Neural cell (in vitro differentiated cells): ENCODE measurements at regions not wholly inside any gene's neighbourhood (a gene's known extent, or its start where the extent isn't known, plus 50 kb on each side); places are given as distances from the start of the nearest gene placed in this dataset.

Source experiments
- H2AFZ ChIP-seq: fragments of 200-600, 300-800 bp; sonication (generic), shearing (Covaris generic); 2 replicates; pipeline ENCODE4 v1.6.0; 2014; ENCODE audit warnings: low read depth, mild to moderate bottlenecking, antibody characterized with exemption, low read length, moderate library complexity
- H3F3A ChIP-seq: fragments of 200-600 bp; shearing (Covaris generic); 2 replicates; pipeline ENCODE4 v1.6.1; 2016; ENCODE audit warnings: mild to moderate bottlenecking, moderate library complexity, mixed read lengths, antibody characterized with exemption, low read length; ENCODE audit not compliant: insufficient read depth, poor library complexity, severe bottlenecking
- H3K27ac ChIP-seq: fragments of 200-600, 300-800 bp; sonication (generic), shearing (Covaris generic); 2 replicates; pipeline ENCODE4 v1.5.1; 2014; ENCODE audit warnings: mild to moderate bottlenecking, low read length, moderate library complexity
- H3K27me3 ChIP-seq: fragments of 300-800, 200-600 bp; sonication (generic), shearing (Covaris generic); 2 replicates; pipeline ENCODE4 v1.6.0; 2014; ENCODE audit warnings: mild to moderate bottlenecking, low read depth, low read length, moderate library complexity; ENCODE audit not compliant: insufficient read depth
- H3K36me3 ChIP-seq: fragments of 300-800, 200-600 bp; sonication (generic), shearing (Covaris generic); 2 replicates; pipeline ENCODE4 v1.5.1; 2014; ENCODE audit warnings: mild to moderate bottlenecking, antibody characterized with exemption, low read length, moderate library complexity; ENCODE audit not compliant: insufficient read depth
- H3K4me2 ChIP-seq: fragments of 300-800, 200-600 bp; sonication (generic), shearing (Covaris generic); 2 replicates; pipeline ENCODE4 v1.6.0; 2014; ENCODE audit warnings: mild to moderate bottlenecking, low read length
- H3K4me3 ChIP-seq: fragments of 300-800, 200-600 bp; sonication (generic), shearing (Covaris generic); 2 replicates; pipeline ENCODE4 v1.5.1; 2014; ENCODE audit warnings: mild to moderate bottlenecking, low read length, moderate library complexity
- H3K79me2 ChIP-seq: fragments of 200-600 bp; shearing (Covaris generic); replicated peaks from 2 replicates; pipeline ENCODE4 v1.6.0; 2014; ENCODE audit warnings: mild to moderate bottlenecking, low read length, moderate library complexity; ENCODE audit not compliant: insufficient read depth
- H3K9ac ChIP-seq: fragments of 300-800, 200-600 bp; sonication (generic), shearing (Covaris generic); 2 replicates; pipeline ENCODE4 v1.6.1; 2016; ENCODE audit warnings: mild to moderate bottlenecking, low read length, mixed read lengths
- H3K9me2 ChIP-seq: fragments of 200-600 bp; shearing (Covaris generic); 2 replicates; pipeline ENCODE4 v1.6.1; 2016; ENCODE audit warnings: mild to moderate bottlenecking, low read length, mixed read lengths; ENCODE audit not compliant: insufficient read depth
- H3K9me3 ChIP-seq: fragments of 200-600, 300-800 bp; sonication (generic), shearing (Covaris generic); 2 replicates; pipeline ENCODE4 v1.6.1; 2016; ENCODE audit warnings: mild to moderate bottlenecking, mixed run types, low read length, moderate library complexity, mixed read lengths
- H4K20me1 ChIP-seq: fragments of 200-600 bp; shearing (Covaris generic); 2 replicates; pipeline ENCODE4 v1.6.1; 2016; ENCODE audit warnings: mild to moderate bottlenecking, mixed run types; ENCODE audit not compliant: insufficient read depth
- EP300 ChIP-seq: fragments of 450-650 bp; conservative IDR thresholded peaks from 2 replicates; pipeline ENCODE4 v1.6.1; 2014; ENCODE audit warnings: antibody characterized with exemption, mild to moderate bottlenecking, moderate library complexity; ENCODE audit not compliant: poor library complexity, severe bottlenecking
- EZH2 ChIP-seq: fragments of 200-600, 300-800 bp; shearing (Covaris generic), sonication (generic); IDR thresholded peaks from 2 replicates; pipeline ENCODE4 v1.6.1; 2014; ENCODE audit warnings: antibody characterized with exemption, low read length, borderline replicate concordance, mild to moderate bottlenecking; ENCODE audit not compliant: insufficient read depth, poor library complexity, severe bottlenecking
- MXI1 ChIP-seq: fragments of 450-650 bp; conservative IDR thresholded peaks from 2 replicates; pipeline ENCODE4 v1.6.1; 2014; ENCODE audit warnings: antibody characterized with exemption, mild to moderate bottlenecking; ENCODE audit not compliant: poor library complexity, severe bottlenecking
- POLR2AphosphoS5 ChIP-seq: IDR thresholded peaks from 2 replicates; pipeline ENCODE4 v1.6.1; 2012
- RAD21 ChIP-seq: fragments of 450-650 bp; conservative IDR thresholded peaks from 2 replicates; pipeline ENCODE4 v1.6.1; 2014; ENCODE audit warnings: antibody characterized with exemption, mild to moderate bottlenecking, moderate library complexity
- SMC3 ChIP-seq: fragments of 450-650 bp; conservative IDR thresholded peaks from 2 replicates; pipeline ENCODE4 v1.6.1; 2014; ENCODE audit warnings: antibody characterized with exemption, mild to moderate bottlenecking, moderate library complexity; ENCODE audit not compliant: poor library complexity
- TAF1 ChIP-seq: IDR thresholded peaks from 2 replicates; pipeline ENCODE4 v1.6.1; 2012; ENCODE audit warnings: low read depth
- TF ChIP-seq, protein P1 (sequence below): IDR thresholded peaks from 2 replicates; pipeline ENCODE4 v1.6.1; 2012; ENCODE audit warnings: borderline replicate concordance
- TF ChIP-seq, protein P2 (sequence below): fragments of 450-650 bp; IDR thresholded peaks from 2 replicates; pipeline ENCODE4 v1.5.1; 2014; ENCODE audit warnings: antibody characterized with exemption, mild to moderate bottlenecking, moderate library complexity; ENCODE audit not compliant: poor library complexity, severe bottlenecking

DNA sequence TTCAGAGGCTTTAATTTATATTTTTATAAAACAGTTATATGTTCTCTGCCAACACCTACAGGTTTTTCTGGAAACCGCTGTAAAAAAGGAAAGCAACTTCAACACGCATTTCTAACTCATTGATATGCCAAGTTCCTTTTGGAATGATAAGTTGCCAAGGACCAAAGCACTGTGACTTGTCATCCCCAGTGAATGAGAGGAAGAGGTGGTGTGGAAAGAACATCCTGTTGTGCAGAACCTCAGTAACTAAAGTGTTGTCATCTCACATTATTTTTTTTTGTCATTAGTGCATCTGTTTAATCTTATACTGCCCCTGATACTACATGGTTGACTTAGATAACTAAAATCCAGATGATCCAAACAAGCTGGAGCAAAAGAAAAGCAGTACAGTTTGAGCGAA is 96.0 kb upstream of the NEUROD1 start:
- H3F3A ChIP-seq, result no peaks in the 10 kb centered on the region
- no peak overlapping the region for H3K9ac ChIP-seq
- H3K27ac ChIP-seq, result no peak overlapping the region
- no peak overlapping the region for H3K4me3 ChIP-seq
- no peaks in the 10 kb centered on the region for H3K9me2 ChIP-seq
- no peaks in the 10 kb centered on the region for H3K79me2 ChIP-seq
- no peak for TF ChIP-seq TAF1
- no peak for TF ChIP-seq POLR2AphosphoS5
- no peak for TF ChIP-seq EZH2
- no peak for TF ChIP-seq EP300
- no peak for TF ChIP-seq RAD21
- TF ChIP-seq, protein P1, sequence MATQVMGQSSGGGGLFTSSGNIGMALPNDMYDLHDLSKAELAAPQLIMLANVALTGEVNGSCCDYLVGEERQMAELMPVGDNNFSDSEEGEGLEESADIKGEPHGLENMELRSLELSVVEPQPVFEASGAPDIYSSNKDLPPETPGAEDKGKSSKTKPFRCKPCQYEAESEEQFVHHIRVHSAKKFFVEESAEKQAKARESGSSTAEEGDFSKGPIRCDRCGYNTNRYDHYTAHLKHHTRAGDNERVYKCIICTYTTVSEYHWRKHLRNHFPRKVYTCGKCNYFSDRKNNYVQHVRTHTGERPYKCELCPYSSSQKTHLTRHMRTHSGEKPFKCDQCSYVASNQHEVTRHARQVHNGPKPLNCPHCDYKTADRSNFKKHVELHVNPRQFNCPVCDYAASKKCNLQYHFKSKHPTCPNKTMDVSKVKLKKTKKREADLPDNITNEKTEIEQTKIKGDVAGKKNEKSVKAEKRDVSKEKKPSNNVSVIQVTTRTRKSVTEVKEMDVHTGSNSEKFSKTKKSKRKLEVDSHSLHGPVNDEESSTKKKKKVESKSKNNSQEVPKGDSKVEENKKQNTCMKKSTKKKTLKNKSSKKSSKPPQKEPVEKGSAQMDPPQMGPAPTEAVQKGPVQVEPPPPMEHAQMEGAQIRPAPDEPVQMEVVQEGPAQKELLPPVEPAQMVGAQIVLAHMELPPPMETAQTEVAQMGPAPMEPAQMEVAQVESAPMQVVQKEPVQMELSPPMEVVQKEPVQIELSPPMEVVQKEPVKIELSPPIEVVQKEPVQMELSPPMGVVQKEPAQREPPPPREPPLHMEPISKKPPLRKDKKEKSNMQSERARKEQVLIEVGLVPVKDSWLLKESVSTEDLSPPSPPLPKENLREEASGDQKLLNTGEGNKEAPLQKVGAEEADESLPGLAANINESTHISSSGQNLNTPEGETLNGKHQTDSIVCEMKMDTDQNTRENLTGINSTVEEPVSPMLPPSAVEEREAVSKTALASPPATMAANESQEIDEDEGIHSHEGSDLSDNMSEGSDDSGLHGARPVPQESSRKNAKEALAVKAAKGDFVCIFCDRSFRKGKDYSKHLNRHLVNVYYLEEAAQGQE, result no peak
- no peak for TF ChIP-seq MXI1
- TF ChIP-seq, protein P2, sequence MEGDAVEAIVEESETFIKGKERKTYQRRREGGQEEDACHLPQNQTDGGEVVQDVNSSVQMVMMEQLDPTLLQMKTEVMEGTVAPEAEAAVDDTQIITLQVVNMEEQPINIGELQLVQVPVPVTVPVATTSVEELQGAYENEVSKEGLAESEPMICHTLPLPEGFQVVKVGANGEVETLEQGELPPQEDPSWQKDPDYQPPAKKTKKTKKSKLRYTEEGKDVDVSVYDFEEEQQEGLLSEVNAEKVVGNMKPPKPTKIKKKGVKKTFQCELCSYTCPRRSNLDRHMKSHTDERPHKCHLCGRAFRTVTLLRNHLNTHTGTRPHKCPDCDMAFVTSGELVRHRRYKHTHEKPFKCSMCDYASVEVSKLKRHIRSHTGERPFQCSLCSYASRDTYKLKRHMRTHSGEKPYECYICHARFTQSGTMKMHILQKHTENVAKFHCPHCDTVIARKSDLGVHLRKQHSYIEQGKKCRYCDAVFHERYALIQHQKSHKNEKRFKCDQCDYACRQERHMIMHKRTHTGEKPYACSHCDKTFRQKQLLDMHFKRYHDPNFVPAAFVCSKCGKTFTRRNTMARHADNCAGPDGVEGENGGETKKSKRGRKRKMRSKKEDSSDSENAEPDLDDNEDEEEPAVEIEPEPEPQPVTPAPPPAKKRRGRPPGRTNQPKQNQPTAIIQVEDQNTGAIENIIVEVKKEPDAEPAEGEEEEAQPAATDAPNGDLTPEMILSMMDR, result no peak
- H3K36me3 ChIP-seq, result no peaks in the 10 kb centered on the region
- no peaks in the 10 kb centered on the region for H3K9me3 ChIP-seq
- H3K4me2 ChIP-seq, result no peak overlapping the region
- no peaks in the 10 kb centered on the region for H3K27me3 ChIP-seq
- H2AFZ ChIP-seq, result no peak overlapping the region
- H4K20me1 ChIP-seq, result no peaks in the 10 kb centered on the region

DNA sequence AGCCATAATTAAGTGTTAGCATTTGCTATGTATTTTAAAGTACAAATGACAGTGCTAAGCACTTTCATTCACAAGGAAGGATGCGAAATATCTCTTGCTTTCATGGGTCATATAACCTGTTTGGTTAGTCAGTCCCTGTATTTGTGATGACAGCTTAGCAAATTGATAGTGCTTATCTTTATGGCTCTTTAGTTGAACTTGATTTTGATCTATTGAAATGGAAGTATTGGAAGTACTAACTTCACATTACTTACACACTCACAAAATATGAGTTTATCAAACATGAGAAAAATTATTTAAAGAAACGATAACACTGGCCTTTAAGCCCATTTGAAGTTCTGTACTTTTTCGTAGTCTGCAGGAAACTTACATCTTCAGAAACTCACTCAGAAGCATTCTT is 97.4 kb upstream of the NEUROD1 start:
- no peak overlapping the region for H3K27ac ChIP-seq

More for the DNA sequence above, 97.4 kb upstream of the NEUROD1 start:
- Histone ChIP-seq H3K4me2 (no peak overlapping the region), H3K27me3 (no peaks in the 10 kb centered on the region), H3F3A (no peaks in the 10 kb centered on the region), H4K20me1 (no peaks in the 10 kb centered on the region), H3K36me3 (no peaks in the 10 kb centered on the region), H3K9ac (no peak overlapping the region), H2AFZ (no peak overlapping the region), H3K9me3 (no peaks in the 10 kb centered on the region), H3K79me2 (no peaks in the 10 kb centered on the region), H3K4me3 (no peak overlapping the region), H3K9me2 (no peaks in the 10 kb centered on the region)
- TF ChIP-seq SMC3 (no peak), POLR2AphosphoS5 (no peak), RAD21 (no peak), TAF1 (no peak), EP300 (no peak), MXI1 (no peak)
- TF ChIP-seq, protein P1, result no peak
- TF ChIP-seq, protein P2, result no peak
